MM.1S (cell line): ENCODE measurements at regions not wholly inside any gene's neighbourhood (a gene's known extent, or its start where the extent isn't known, plus 50 kb on each side); places are given as distances from the start of the nearest gene placed in this dataset.

Source experiments
- EZH2 ChIP-seq: fragments of 300-600 bp; sonication (generic); optimal IDR thresholded peaks from 2 replicates; pipeline ENCODE3; 2017; ENCODE audit warnings: low read depth, mild to moderate bottlenecking, antibody characterized with exemption, low read length, mixed read lengths
- TF ChIP-seq, protein P1 (sequence below): fragments of 300-600 bp; sonication (generic); IDR thresholded peaks from 2 replicates; pipeline ENCODE4 v1.5.1; 2016; ENCODE audit warnings: antibody characterized with exemption, low read length, mixed read lengths

DNA sequence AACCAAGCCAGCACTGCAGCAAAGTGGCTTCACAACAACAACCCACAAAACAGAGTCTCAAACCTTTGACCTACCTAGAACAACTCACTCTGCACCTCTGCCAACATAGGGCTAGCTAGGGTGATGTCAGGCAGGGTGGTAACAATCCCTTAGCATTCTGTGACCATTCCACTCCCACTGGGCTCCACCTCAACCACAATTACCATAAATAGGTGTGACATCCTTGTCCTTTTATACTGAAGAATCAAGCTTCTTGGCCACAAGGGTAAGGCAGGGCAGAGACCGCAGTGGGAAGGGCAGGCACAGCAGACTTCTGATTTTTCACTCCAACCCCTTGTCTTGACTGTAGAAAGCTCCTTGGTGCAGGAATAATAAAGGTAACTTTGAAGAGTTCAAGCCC lies 795.4 kb upstream of the DIAPH2 start:
- TF ChIP-seq, protein P1, sequence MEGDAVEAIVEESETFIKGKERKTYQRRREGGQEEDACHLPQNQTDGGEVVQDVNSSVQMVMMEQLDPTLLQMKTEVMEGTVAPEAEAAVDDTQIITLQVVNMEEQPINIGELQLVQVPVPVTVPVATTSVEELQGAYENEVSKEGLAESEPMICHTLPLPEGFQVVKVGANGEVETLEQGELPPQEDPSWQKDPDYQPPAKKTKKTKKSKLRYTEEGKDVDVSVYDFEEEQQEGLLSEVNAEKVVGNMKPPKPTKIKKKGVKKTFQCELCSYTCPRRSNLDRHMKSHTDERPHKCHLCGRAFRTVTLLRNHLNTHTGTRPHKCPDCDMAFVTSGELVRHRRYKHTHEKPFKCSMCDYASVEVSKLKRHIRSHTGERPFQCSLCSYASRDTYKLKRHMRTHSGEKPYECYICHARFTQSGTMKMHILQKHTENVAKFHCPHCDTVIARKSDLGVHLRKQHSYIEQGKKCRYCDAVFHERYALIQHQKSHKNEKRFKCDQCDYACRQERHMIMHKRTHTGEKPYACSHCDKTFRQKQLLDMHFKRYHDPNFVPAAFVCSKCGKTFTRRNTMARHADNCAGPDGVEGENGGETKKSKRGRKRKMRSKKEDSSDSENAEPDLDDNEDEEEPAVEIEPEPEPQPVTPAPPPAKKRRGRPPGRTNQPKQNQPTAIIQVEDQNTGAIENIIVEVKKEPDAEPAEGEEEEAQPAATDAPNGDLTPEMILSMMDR = no peak
- no peak for TF ChIP-seq EZH2
